H7 (cell line): ENCODE measurements at regions not wholly inside any gene's neighbourhood (a gene's known extent, or its start where the extent isn't known, plus 50 kb on each side); places are given as distances from the start of the nearest gene placed in this dataset.

Experiments used
- DNase-seq: peaks from one replicate; pipeline ENCODE4 v3.0.0; 2012
- H3K27me3 ChIP-seq: 2 replicates; pipeline ENCODE4 v1.6.0; 2011; ENCODE audit warnings: mild to moderate bottlenecking, low read length; ENCODE audit not compliant: control insufficient read depth, insufficient read depth
- H3K36me3 ChIP-seq: replicated peaks from 2 replicates; pipeline ENCODE4 v1.5.1; 2011; ENCODE audit warnings: low read length; ENCODE audit not compliant: control insufficient read depth, insufficient read depth
- H3K4me3 ChIP-seq: 2 replicates; pipeline ENCODE4 v1.5.1; 2011; ENCODE audit warnings: low read depth, mild to moderate bottlenecking, control low read depth, low read length, moderate library complexity; ENCODE audit not compliant: insufficient read depth

GRCh38 chr13:89831157-89831556 is 1516.3 kb upstream of the MIR17HG start:
- Histone ChIP-seq H3K27me3 (no peaks in the 10 kb centered on the region), H3K36me3 (no peaks in the 10 kb centered on the region), H3K4me3 (no peak overlapping the region)
- no peak for DNase-seq

- no peak overlapping the region for H3K4me3 ChIP-seq
- no peaks in the 10 kb centered on the region for H3K36me3 ChIP-seq
- DNase-seq = no peak
- H3K27me3 ChIP-seq = no peaks in the 10 kb centered on the region
These were observed 1514.7 kb upstream of the MIR17HG start for GRCh38 chr13:89832827-89833226.

GRCh38 chr13:89843621-89844020 is 1503.9 kb upstream of the MIR17HG start:
- H3K36me3 ChIP-seq = no peaks in the 10 kb centered on the region
- H3K27me3 ChIP-seq = no peaks in the 10 kb centered on the region
- no peak overlapping the region for H3K4me3 ChIP-seq
- no peak for DNase-seq

- no peak overlapping the region for H3K4me3 ChIP-seq
- DNase-seq = no peak
- no peaks in the 10 kb centered on the region for H3K36me3 ChIP-seq
- no peaks in the 10 kb centered on the region for H3K27me3 ChIP-seq
These were observed 1501.6 kb upstream of the MIR17HG start for GRCh38 chr13:89845874-89846273.

- no peaks in the 10 kb centered on the region for H3K36me3 ChIP-seq
- H3K4me3 ChIP-seq = no peak overlapping the region
- no peaks in the 10 kb centered on the region for H3K27me3 ChIP-seq
- no peak for DNase-seq
These were observed 1500.4 kb upstream of the MIR17HG start for GRCh38 chr13:89846926-89847585.

GRCh38 chr13:89852570-89852969 is 1494.9 kb upstream of the MIR17HG start:
- Histone ChIP-seq H3K4me3 (no peak overlapping the region), H3K27me3 (no peaks in the 10 kb centered on the region), H3K36me3 (no peaks in the 10 kb centered on the region)
- DNase-seq = no peak

GRCh38 chr13:89856512-89856911 is 1491.0 kb upstream of the MIR17HG start:
- no peak for DNase-seq
- H3K27me3 ChIP-seq = no peaks in the 10 kb centered on the region

GRCh38 chr13:89857502-89857901 is 1490.0 kb upstream of the MIR17HG start:
- no peak overlapping the region for H3K4me3 ChIP-seq
- no peaks in the 10 kb centered on the region for H3K36me3 ChIP-seq
- no peak for DNase-seq
- no peaks in the 10 kb centered on the region for H3K27me3 ChIP-seq

More at GRCh38 chr13:89856512-89856911, 1491.0 kb upstream of the MIR17HG start:
- H3K4me3 ChIP-seq = no peak overlapping the region
- H3K36me3 ChIP-seq = no peaks in the 10 kb centered on the region

- DNase-seq = no peak
- no peak overlapping the region for H3K4me3 ChIP-seq
- H3K36me3 ChIP-seq = no peaks in the 10 kb centered on the region
- no peaks in the 10 kb centered on the region for H3K27me3 ChIP-seq
These were observed 1485.3 kb upstream of the MIR17HG start for GRCh38 chr13:89862011-89862690.

- Histone ChIP-seq H3K27me3 (no peaks in the 10 kb centered on the region), H3K4me3 (no peak overlapping the region), H3K36me3 (no peaks in the 10 kb centered on the region)
- no peak for DNase-seq
These were observed 1484.8 kb upstream of the MIR17HG start for GRCh38 chr13:89862691-89863036.

GRCh38 chr13:89865164-89866064 is 1482.1 kb upstream of the MIR17HG start:
- no peak for DNase-seq
- H3K4me3 ChIP-seq = no peak overlapping the region
- no peaks in the 10 kb centered on the region for H3K36me3 ChIP-seq
- no peaks in the 10 kb centered on the region for H3K27me3 ChIP-seq

GRCh38 chr13:89869312-89869711 is 1478.2 kb upstream of the MIR17HG start:
- H3K36me3 ChIP-seq = no peaks in the 10 kb centered on the region
- no peak for DNase-seq
- no peaks in the 10 kb centered on the region for H3K27me3 ChIP-seq
- H3K4me3 ChIP-seq = no peak overlapping the region

- Histone ChIP-seq H3K36me3 (no peaks in the 10 kb centered on the region), H3K4me3 (no peak overlapping the region), H3K27me3 (no peaks in the 10 kb centered on the region)
- no peak for DNase-seq
These were observed 1468.6 kb upstream of the MIR17HG start for GRCh38 chr13:89878904-89879303.

GRCh38 chr13:89880201-89880600 is 1467.3 kb upstream of the MIR17HG start:
- no peaks in the 10 kb centered on the region for H3K27me3 ChIP-seq
- no peak for DNase-seq
- H3K36me3 ChIP-seq = no peaks in the 10 kb centered on the region
- no peak overlapping the region for H3K4me3 ChIP-seq
